Ishikawa (cell line): ENCODE measurements at regions not wholly inside any gene's neighbourhood (a gene's known extent, or its start where the extent isn't known, plus 50 kb on each side); places are given as distances from the start of the nearest gene placed in this dataset.
A peak's percentile ranks its signal among the peaks of the same experiment; 100 is the strongest.

Experiments used
- CEBPB ChIP-seq: IDR thresholded peaks from 2 replicates; pipeline ENCODE4 v1.6.1; 2012
- CREB1 ChIP-seq: IDR thresholded peaks from 2 replicates; pipeline ENCODE4 v1.6.1; 2012; ENCODE audit warnings: low read depth
- EGR1 ChIP-seq: IDR thresholded peaks from 2 replicates; pipeline ENCODE4 v1.6.1; 2012
- EP300 ChIP-seq: IDR thresholded peaks from 2 replicates; pipeline ENCODE4 v1.6.1; 2012; ENCODE audit warnings: borderline replicate concordance
- FOXM1 ChIP-seq: IDR thresholded peaks from 2 replicates; pipeline ENCODE4 v1.6.1; 2012; ENCODE audit warnings: low read depth, borderline replicate concordance
- MAX ChIP-seq: IDR thresholded peaks from 2 replicates; pipeline ENCODE4 v1.6.1; 2012
- NFIC ChIP-seq: IDR thresholded peaks from 2 replicates; pipeline ENCODE4 v1.6.1; 2012
- RAD21 ChIP-seq: IDR thresholded peaks from 2 replicates; pipeline ENCODE4 v1.6.1; 2012; ENCODE audit warnings: low read depth
- REST ChIP-seq: IDR thresholded peaks from 2 replicates; pipeline ENCODE4 v1.6.1; 2012; ENCODE audit warnings: low read depth, mild to moderate bottlenecking
- TAF1 ChIP-seq: IDR thresholded peaks from 2 replicates; pipeline ENCODE4 v1.6.1; 2012; ENCODE audit warnings: low read depth, mild to moderate bottlenecking
- TCF12 ChIP-seq: IDR thresholded peaks from 2 replicates; pipeline ENCODE4 v1.6.1; 2012; ENCODE audit warnings: low read depth
- TEAD4 ChIP-seq: IDR thresholded peaks from 2 replicates; pipeline ENCODE4 v1.6.1; 2012
- USF1 ChIP-seq: IDR thresholded peaks from 2 replicates; pipeline ENCODE4 v1.6.1; 2012
- YY1 ChIP-seq: IDR thresholded peaks from 2 replicates; pipeline ENCODE4 v1.6.1; 2012; ENCODE audit warnings: low read depth
- ZBTB7A ChIP-seq: IDR thresholded peaks from 2 replicates; pipeline ENCODE4 v1.6.1; 2012; ENCODE audit warnings: low read depth

GRCh38 chr1:90407737-90408136, 309.4 kb downstream of the BARHL2 start:
- TF ChIP-seq REST (no peak), CREB1 (no peak), TCF12 (no peak)

GRCh38 chr1:90405726-90406125, 311.4 kb downstream of the BARHL2 start:
- TF ChIP-seq TEAD4 (no peak), MAX (no peak), RAD21 (no peak), ZBTB7A (no peak), YY1 (no peak), EGR1 (no peak), REST (no peak), CEBPB (no peak), FOXM1 (no peak), USF1 (no peak), NFIC (no peak), CREB1 (no peak), EP300 (no peak)

GRCh38 chr1:90402893-90403849, 313.9 kb downstream of the BARHL2 start:
- 0 out of 2 replicates have a peak, but pooled peaks have one; percentile 8 for TF ChIP-seq RAD21
- no peak for TF ChIP-seq TAF1
- no peak for TF ChIP-seq YY1
- peak; percentile 58; the same call in 1 of the 2 replicates for TF ChIP-seq FOXM1
- peak; percentile 93 for TF ChIP-seq TCF12
- TF ChIP-seq EP300 = peak; percentile 84
- peak; percentile 88 for TF ChIP-seq CEBPB
- peak; percentile 80 for TF ChIP-seq NFIC
- TF ChIP-seq USF1 = peak; percentile 49; the same call in 1 of the 2 replicates
- peak; percentile 69 for TF ChIP-seq MAX
- no peak for TF ChIP-seq CREB1
- no peak for TF ChIP-seq REST
- TF ChIP-seq TEAD4 = peak; percentile 95

- TF ChIP-seq TAF1 (no peak), ZBTB7A (no peak), RAD21 (no peak), MAX (no peak), YY1 (no peak), NFIC (no peak), REST (no peak), CEBPB (no peak), EP300 (no peak), TCF12 (no peak), EGR1 (no peak), USF1 (no peak), FOXM1 (no peak), CREB1 (no peak), TEAD4 (no peak)
These were observed 317.0 kb downstream of the BARHL2 start for GRCh38 chr1:90400131-90400530.
